Naive thymus-derived CD4-positive, alpha-beta T cell (primary cell): ENCODE measurements at regions not wholly inside any gene's neighbourhood (a gene's known extent, or its start where the extent isn't known, plus 50 kb on each side); places are given as distances from the start of the nearest gene placed in this dataset.

Source experiments
- ATAC-seq: fragments of 150-1000 bp; cut with Tn5 transposase; 2 replicates; pipeline ENCODE4 v1.10.0; 2021; ENCODE audit warnings: mild to moderate bottlenecking, moderate library complexity
- CTCF ChIA-PET: fragments of 350-600 bp; sonication (Branson Sonifier 250); formaldehyde crosslinking; loops from one replicate; lab custom pipeline; 2021; ENCODE audit warnings: antibody characterized with exemption; lab: Charles Lee
- POLR2A ChIA-PET: fragments of 350-600 bp; sonication (Branson Sonifier 250); formaldehyde crosslinking; loops from one replicate; lab custom pipeline; 2021; ENCODE audit warnings: antibody characterized with exemption, inconsistent platforms; lab: Charles Lee
- DNase-seq, 9 donors: peaks; one replicate each; pipeline versions ENCODE4 v3.0.0 to v3.0.0-alpha.2; 2020 to 2022; ENCODE audit warnings: mixed read lengths in 1 of 9
- H3K27ac ChIP-seq: one replicate; pipeline ENCODE4 v1.7.0; 2013; ENCODE audit warnings: mild to moderate bottlenecking, low read depth, low read length, moderate library complexity
- H3K27me3 ChIP-seq, 2 donors: one replicate each; pipeline ENCODE4 v1.7.0; 2013; ENCODE audit warnings: low read length in 2 of 2, mild to moderate bottlenecking in 2 of 2, moderate library complexity in 2 of 2; ENCODE audit not compliant: control insufficient read depth in 2 of 2, insufficient read depth in 2 of 2
- H3K36me3 ChIP-seq, 3 experiments: 1 replicate in 2 of 3; 2 replicates in 1 of 3; pipeline ENCODE4 v1.7.0; 2013; ENCODE audit warnings: low read length in 3 of 3, mild to moderate bottlenecking in 3 of 3, moderate library complexity in 1 of 3; ENCODE audit not compliant: insufficient read depth in 3 of 3, control insufficient read depth in 2 of 3
- H3K4me1 ChIP-seq, 2 donors: one replicate each; pipeline ENCODE4 v1.7.0; 2013; ENCODE audit warnings: low read length in 2 of 2, mild to moderate bottlenecking in 2 of 2, moderate library complexity in 1 of 2; ENCODE audit not compliant: control insufficient read depth in 2 of 2, insufficient read depth in 2 of 2
- H3K4me3 ChIP-seq: 2 replicates; pipeline ENCODE4 v1.7.0; 2013; ENCODE audit warnings: mild to moderate bottlenecking, low read length
- H3K9me3 ChIP-seq, 3 experiments: 1 replicate in 2 of 3; 2 replicates in 1 of 3; pipeline ENCODE4 v1.7.0; 2013; ENCODE audit warnings: low read length in 3 of 3; ENCODE audit not compliant: control insufficient read depth in 2 of 3
- H3K27ac Mint-ChIP-seq, 9 donors: one replicate each; pipeline ENCODE4 v1.8.0; 2020 to 2022; ENCODE audit warnings: mixed read lengths in 9 of 9, mild to moderate bottlenecking in 8 of 9, moderate library complexity in 5 of 9, inconsistent platforms in 2 of 9
- H3K27me3 Mint-ChIP-seq, 5 donors: one replicate each; pipeline ENCODE4 v1.8.0; 2021 to 2022; ENCODE audit warnings: mixed read lengths in 5 of 5, mild to moderate bottlenecking in 1 of 5
- H3K36me3 Mint-ChIP-seq, 5 donors: one replicate each; pipeline ENCODE4 v1.8.0; 2020 to 2022; ENCODE audit warnings: mixed read lengths in 5 of 5, mild to moderate bottlenecking in 3 of 5, inconsistent platforms in 1 of 5
- H3K4me1 Mint-ChIP-seq, 7 donors: one replicate each; pipeline ENCODE4 v1.8.0; 2020 to 2022; ENCODE audit warnings: mixed read lengths in 7 of 7, mild to moderate bottlenecking in 3 of 7, inconsistent platforms in 1 of 7
- H3K4me3 Mint-ChIP-seq, 10 donors: one replicate each; pipeline ENCODE4 v1.8.0; 2020 to 2022; ENCODE audit warnings: mild to moderate bottlenecking in 10 of 10, mixed read lengths in 10 of 10, moderate library complexity in 6 of 10, inconsistent platforms in 2 of 10
- H3K9me3 Mint-ChIP-seq, 11 donors: one replicate each; pipeline ENCODE4 v1.8.0; 2020 to 2022; ENCODE audit warnings: mixed read lengths in 11 of 11, mild to moderate bottlenecking in 4 of 11, inconsistent platforms in 1 of 11, moderate library complexity in 1 of 11
- intact Hi-C, 2 donors: fragments of 100-400 bp; cut with micrococcal nuclease; formaldehyde crosslinking; loops; one replicate each; pipeline ENCODE4 v1.15.1; 2023

GRCh38 chr13:82614086-82614485 is 1268.2 kb downstream of the SLITRK1 start:
- no peak for ATAC-seq
- no peaks in the 10 kb centered on the region for H3K9me3 ChIP-seq
- H3K4me1 Mint-ChIP-seq, result no peaks in the 10 kb centered on the region
- no peaks in the 10 kb centered on the region for H3K27me3 ChIP-seq
- H3K4me3 Mint-ChIP-seq, result no peak overlapping the region
- H3K36me3 ChIP-seq, result no peaks in the 10 kb centered on the region
- H3K27ac Mint-ChIP-seq, result no peak overlapping the region
- ChIA-PET POLR2A (no interaction called here), CTCF (no interaction called here)
- intact Hi-C loops, result no loop called here
- H3K27me3 Mint-ChIP-seq, result no peaks in the 10 kb centered on the region
- peaks cover 0 to 10% (median 1%) of the 10 kb centered on the region in 11 donors for H3K9me3 Mint-ChIP-seq
- no peaks in the 10 kb centered on the region for H3K4me1 ChIP-seq
- H3K36me3 Mint-ChIP-seq, result no peaks in the 10 kb centered on the region
- no peak overlapping the region for H3K27ac ChIP-seq
- no peak for DNase-seq
- H3K4me3 ChIP-seq, result no peak overlapping the region

- H3K36me3 ChIP-seq, result no peaks in the 10 kb centered on the region
- H3K4me1 Mint-ChIP-seq, result no peaks in the 10 kb centered on the region
- no peak overlapping the region for H3K27ac ChIP-seq
- peaks cover 0 to 3% (median 0%) of the 10 kb centered on the region in 3 experiments for H3K9me3 ChIP-seq
- ChIA-PET CTCF (no interaction called here), POLR2A (no interaction called here)
- H3K9me3 Mint-ChIP-seq, result peaks cover 4 to 30% (median 11%) of the 10 kb centered on the region in 11 donors
- DNase-seq (no peak), ATAC-seq (no peak)
- H3K36me3 Mint-ChIP-seq, result peaks cover 0 to 3% (median 0%) of the 10 kb centered on the region in 5 donors
- H3K27me3 Mint-ChIP-seq, result no peaks in the 10 kb centered on the region
- no peaks in the 10 kb centered on the region for H3K4me1 ChIP-seq
- H3K27ac Mint-ChIP-seq, result no peak overlapping the region
- no peaks in the 10 kb centered on the region for H3K27me3 ChIP-seq
- intact Hi-C loops, result no loop called here
- H3K4me3 Mint-ChIP-seq, result no peak overlapping the region
- no peak overlapping the region for H3K4me3 ChIP-seq
Observed at GRCh38 chr13:82606008-82606407, 1276.3 kb downstream of the SLITRK1 start.

- no peaks in the 10 kb centered on the region for H3K27me3 ChIP-seq
- no peak overlapping the region for H3K4me3 ChIP-seq
- Mint-ChIP-seq H3K36me3 (no peaks in the 10 kb centered on the region), H3K9me3 (peaks cover 0 to 31% (median 6%) of the 10 kb centered on the region in 11 donors), H3K4me1 (no peaks in the 10 kb centered on the region), H3K27me3 (no peaks in the 10 kb centered on the region), H3K4me3 (no peak overlapping the region), H3K27ac (no peak overlapping the region)
- ATAC-seq (no peak), DNase-seq (no peak)
- intact Hi-C loops, result no loop called here
- H3K27ac ChIP-seq, result no peak overlapping the region
- ChIA-PET POLR2A (no interaction called here), CTCF (no interaction called here)
- H3K4me1 ChIP-seq, result no peaks in the 10 kb centered on the region
- peaks cover 0 to under 1% (median 0%) of the 10 kb centered on the region in 3 experiments for H3K9me3 ChIP-seq
- H3K36me3 ChIP-seq, result no peaks in the 10 kb centered on the region
Observed at GRCh38 chr13:82597747-82598146, 1284.5 kb downstream of the SLITRK1 start.

- H3K9me3 Mint-ChIP-seq, result peaks cover 0 to 39% (median 10%) of the 10 kb centered on the region in 11 donors
- CTCF ChIA-PET, result no interaction called here
- no peak overlapping the region for H3K27ac Mint-ChIP-seq
- no peaks in the 10 kb centered on the region for H3K27me3 Mint-ChIP-seq
- intact Hi-C loops, result no loop called here
- Histone ChIP-seq H3K9me3 (peaks cover 0 to 11% (median 0%) of the 10 kb centered on the region in 3 experiments), H3K4me3 (no peak overlapping the region), H3K27ac (no peak overlapping the region), H3K27me3 (no peaks in the 10 kb centered on the region), H3K4me1 (no peaks in the 10 kb centered on the region), H3K36me3 (no peaks in the 10 kb centered on the region)
- ATAC-seq (no peak), DNase-seq (no peak)
- POLR2A ChIA-PET, result no interaction called here
- no peaks in the 10 kb centered on the region for H3K36me3 Mint-ChIP-seq
- no peak overlapping the region for H3K4me3 Mint-ChIP-seq
- no peaks in the 10 kb centered on the region for H3K4me1 Mint-ChIP-seq
Observed at GRCh38 chr13:82593239-82593638, 1289.0 kb downstream of the SLITRK1 start.

- no peak overlapping the region for H3K27ac Mint-ChIP-seq
Observed at GRCh38 chr13:82571653-82572052, 1310.6 kb downstream of the SLITRK1 start.

GRCh38 chr13:82569581-82569980 is 1312.7 kb downstream of the SLITRK1 start:
- ATAC-seq (no peak), DNase-seq (no peak)
- Histone ChIP-seq H3K27ac (no peak overlapping the region), H3K4me1 (no peaks in the 10 kb centered on the region), H3K27me3 (no peaks in the 10 kb centered on the region), H3K9me3 (no peaks in the 10 kb centered on the region), H3K4me3 (no peak overlapping the region), H3K36me3 (no peaks in the 10 kb centered on the region)
- Mint-ChIP-seq H3K9me3 (peaks cover 4 to 23% (median 12%) of the 10 kb centered on the region in 11 donors), H3K27ac (no peak overlapping the region), H3K27me3 (no peaks in the 10 kb centered on the region), H3K36me3 (no peaks in the 10 kb centered on the region), H3K4me1 (no peaks in the 10 kb centered on the region), H3K4me3 (no peak overlapping the region)
- CTCF ChIA-PET, result no interaction called here
- POLR2A ChIA-PET, result no interaction called here
- intact Hi-C loops, result no loop called here

More at GRCh38 chr13:82571653-82572052, 1310.6 kb downstream of the SLITRK1 start:
- no peak for ATAC-seq
- Histone ChIP-seq H3K4me3 (no peak overlapping the region), H3K9me3 (no peaks in the 10 kb centered on the region), H3K36me3 (no peaks in the 10 kb centered on the region), H3K27ac (no peak overlapping the region), H3K4me1 (no peaks in the 10 kb centered on the region), H3K27me3 (no peaks in the 10 kb centered on the region)
- no peaks in the 10 kb centered on the region for H3K4me1 Mint-ChIP-seq
- H3K9me3 Mint-ChIP-seq, result peaks cover 5 to 27% (median 10%) of the 10 kb centered on the region in 11 donors
- H3K4me3 Mint-ChIP-seq, result no peak overlapping the region
- no peaks in the 10 kb centered on the region for H3K36me3 Mint-ChIP-seq
- H3K27me3 Mint-ChIP-seq, result no peaks in the 10 kb centered on the region
- DNase-seq, result no peak
- CTCF ChIA-PET, result no interaction called here
- POLR2A ChIA-PET, result no interaction called here
- intact Hi-C loops, result loop anchor here in 1 of 2 donors (10.0 kb wide), 1 partner anchor 63 kb away; no protein-coding TSS in a partner anchor

- Histone ChIP-seq H3K4me3 (no peak overlapping the region), H3K27me3 (no peaks in the 10 kb centered on the region), H3K9me3 (no peaks in the 10 kb centered on the region), H3K27ac (no peak overlapping the region), H3K36me3 (no peaks in the 10 kb centered on the region), H3K4me1 (no peaks in the 10 kb centered on the region)
- peaks cover 0 to 26% (median 9%) of the 10 kb centered on the region in 11 donors for H3K9me3 Mint-ChIP-seq
- no peak overlapping the region for H3K27ac Mint-ChIP-seq
- ChIA-PET POLR2A (no interaction called here), CTCF (no interaction called here)
- ATAC-seq (no peak), DNase-seq (no peak)
- intact Hi-C loops, result no loop called here
- no peaks in the 10 kb centered on the region for H3K36me3 Mint-ChIP-seq
- H3K4me1 Mint-ChIP-seq, result no peaks in the 10 kb centered on the region
- no peaks in the 10 kb centered on the region for H3K27me3 Mint-ChIP-seq
- H3K4me3 Mint-ChIP-seq, result no peak overlapping the region
Observed at GRCh38 chr13:82566864-82567263, 1315.4 kb downstream of the SLITRK1 start.
